ENCODE measurements at regions not wholly inside any gene's neighbourhood (a gene's known extent, or its start where the extent isn't known, plus 50 kb on each side); places are given as distances from the start of the nearest gene placed in this dataset.

GRCh38 chr13:73961181-73961580 lies 173.0 kb downstream of the KLF12 start:
- Mint-ChIP-seq H3K9me3 (peaks cover 0 to 7% (median 2%) of the 10 kb centered on the region in 11 donors), H3K27ac (peak overlapping the region in 2 of 9 donors; percentile 49 to 67), H3K27me3 (no peaks in the 10 kb centered on the region), H3K36me3 (peaks cover 14 to 37% (median 20%) of the 10 kb centered on the region in 5 donors), H3K4me3 (peak overlapping the region in 3 of 10 donors; percentile 15 to 53 (median 39)), H3K4me1 (peaks cover 11 to 71% (median 59%) of the 10 kb centered on the region in 7 donors)
- Histone ChIP-seq H3K36me3 (ENCODE audit: control insufficient read depth in 2 of 3, insufficient read depth in 3 of 3, low read length in 3 of 3) (no peaks in the 10 kb centered on the region), H3K27me3 (ENCODE audit: control insufficient read depth in 2 of 2, insufficient read depth in 2 of 2, low read length in 2 of 2) (no peaks in the 10 kb centered on the region), H3K4me3 (ENCODE audit: low read length) (no peak overlapping the region), H3K9me3 (ENCODE audit: control insufficient read depth in 2 of 3, low read length in 3 of 3) (no peaks in the 10 kb centered on the region), H3K4me1 (ENCODE audit: control insufficient read depth in 2 of 2, insufficient read depth in 2 of 2, low read length in 2 of 2) (no peaks in the 10 kb centered on the region), H3K27ac (ENCODE audit: low read depth, low read length) (no peak overlapping the region)
- no peak for DNase-seq
- ATAC-seq, result no peak
- POLR2A ChIA-PET, result no interaction called here
- intact Hi-C loops (cut with micrococcal nuclease), result no loop called here
- CTCF ChIA-PET, result interaction anchor here (2.1 kb wide), 1 partner anchor 9 kb away, joined by 5 read pairs; no protein-coding TSS in a partner anchor

DNA sequence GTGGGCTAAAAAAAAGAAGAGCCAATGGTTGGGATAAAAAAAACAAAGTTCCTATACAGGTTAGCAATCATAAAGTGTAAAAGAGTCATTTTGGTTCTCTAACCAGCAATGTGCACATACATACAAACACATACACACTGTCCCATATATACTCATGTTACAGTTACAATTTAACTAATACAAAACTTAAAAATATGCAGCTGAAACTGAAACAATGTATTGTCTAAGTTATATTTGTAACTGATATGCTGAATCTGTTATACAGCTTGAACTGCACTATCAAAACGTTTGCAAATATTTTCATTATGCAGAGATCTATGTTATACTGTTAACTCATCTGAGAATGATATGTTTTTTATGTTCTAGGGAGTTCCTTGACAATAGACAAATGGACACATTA lies 173.7 kb downstream of the KLF12 start:
- Histone ChIP-seq H3K27ac (ENCODE audit: low read depth, low read length) (no peak overlapping the region), H3K36me3 (ENCODE audit: control insufficient read depth in 2 of 3, insufficient read depth in 3 of 3, low read length in 3 of 3) (no peaks in the 10 kb centered on the region), H3K4me3 (ENCODE audit: low read length) (no peak overlapping the region), H3K27me3 (ENCODE audit: control insufficient read depth in 2 of 2, insufficient read depth in 2 of 2, low read length in 2 of 2) (no peaks in the 10 kb centered on the region), H3K4me1 (ENCODE audit: control insufficient read depth in 2 of 2, insufficient read depth in 2 of 2, low read length in 2 of 2) (no peaks in the 10 kb centered on the region), H3K9me3 (ENCODE audit: control insufficient read depth in 2 of 3, low read length in 3 of 3) (no peaks in the 10 kb centered on the region)
- peaks cover 11 to 71% (median 59%) of the 10 kb centered on the region in 7 donors for H3K4me1 Mint-ChIP-seq
- DNase-seq (no peak), ATAC-seq (no peak)
- intact Hi-C loops (cut with micrococcal nuclease), result loop anchor here in 1 of 2 donors (1.0 kb wide), 1 partner anchor 9 kb away; no protein-coding TSS in a partner anchor
- H3K4me3 Mint-ChIP-seq, result no peak overlapping the region
- H3K9me3 Mint-ChIP-seq, result peaks cover 0 to 7% (median 2%) of the 10 kb centered on the region in 11 donors
- ChIA-PET POLR2A (interaction anchor here (1.0 kb wide), 1 partner anchor 24 kb away, joined by 3 read pairs; no protein-coding TSS in a partner anchor), CTCF (interaction anchor here (0.6 to 2.1 kb wide), 2 partner anchors 9 to 1703 kb away, joined by 3 to 5 read pairs; no protein-coding TSS in a partner anchor)
- H3K36me3 Mint-ChIP-seq, result peaks cover 14 to 33% (median 20%) of the 10 kb centered on the region in 5 donors
- H3K27ac Mint-ChIP-seq, result no peak overlapping the region
- no peaks in the 10 kb centered on the region for H3K27me3 Mint-ChIP-seq

- H3K4me3 Mint-ChIP-seq, result no peak overlapping the region
- ATAC-seq (no peak), DNase-seq (no peak)
- H3K9me3 Mint-ChIP-seq, result peaks cover 0 to 7% (median 2%) of the 10 kb centered on the region in 11 donors
- Histone ChIP-seq H3K9me3 (ENCODE audit: control insufficient read depth in 2 of 3, low read length in 3 of 3) (no peaks in the 10 kb centered on the region), H3K27ac (ENCODE audit: low read depth, low read length) (no peak overlapping the region), H3K27me3 (ENCODE audit: control insufficient read depth in 2 of 2, insufficient read depth in 2 of 2, low read length in 2 of 2) (no peaks in the 10 kb centered on the region), H3K4me3 (ENCODE audit: low read length) (no peak overlapping the region), H3K4me1 (ENCODE audit: control insufficient read depth in 2 of 2, insufficient read depth in 2 of 2, low read length in 2 of 2) (peaks cover 0 to 8% of the 10 kb centered on the region in 2 donors), H3K36me3 (ENCODE audit: control insufficient read depth in 2 of 3, insufficient read depth in 3 of 3, low read length in 3 of 3) (no peaks in the 10 kb centered on the region)
- H3K36me3 Mint-ChIP-seq, result peaks cover 12 to 21% (median 20%) of the 10 kb centered on the region in 5 donors
- POLR2A ChIA-PET, result no interaction called here
- H3K4me1 Mint-ChIP-seq, result peaks cover 8 to 71% (median 56%) of the 10 kb centered on the region in 7 donors
- intact Hi-C loops (cut with micrococcal nuclease), result no loop called here
- CTCF ChIA-PET, result no interaction called here
- H3K27me3 Mint-ChIP-seq, result no peaks in the 10 kb centered on the region
- peak overlapping the region in 1 of 9 donors; percentile 53 for H3K27ac Mint-ChIP-seq
Observed at GRCh38 chr13:73958657-73959397, 175.4 kb downstream of the KLF12 start.

DNA sequence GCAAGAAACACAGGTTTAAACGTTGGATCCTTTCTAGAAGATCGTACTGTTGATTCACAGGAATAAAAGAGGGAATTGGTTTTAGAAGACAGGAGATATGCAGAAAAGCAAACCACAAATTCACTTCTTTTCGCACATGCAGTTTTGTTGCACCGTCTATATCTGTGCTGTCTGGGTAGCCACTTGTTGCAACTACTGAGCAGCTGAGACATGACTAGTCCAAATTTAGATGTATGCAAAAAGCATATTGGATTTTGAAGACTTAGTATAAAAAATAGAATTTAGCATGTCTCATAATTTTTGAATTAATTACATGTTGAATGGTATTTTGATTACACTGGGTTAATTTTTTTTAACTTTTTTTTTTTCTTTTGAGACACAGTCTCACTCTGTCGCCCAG lies 176.3 kb downstream of the KLF12 start:
- DNase-seq (no peak), ATAC-seq (no peak)
- POLR2A ChIA-PET, result no interaction called here
- Mint-ChIP-seq H3K9me3 (peaks cover 0 to 7% (median 2%) of the 10 kb centered on the region in 11 donors), H3K36me3 (peaks cover 11 to 20% (median 19%) of the 10 kb centered on the region in 5 donors), H3K27ac (no peak overlapping the region), H3K4me3 (no peak overlapping the region), H3K27me3 (no peaks in the 10 kb centered on the region), H3K4me1 (peaks cover 8 to 80% (median 63%) of the 10 kb centered on the region in 7 donors)
- H3K27me3 ChIP-seq (ENCODE audit: control insufficient read depth in 2 of 2, insufficient read depth in 2 of 2, low read length in 2 of 2), result no peaks in the 10 kb centered on the region
- H3K27ac ChIP-seq (ENCODE audit: low read depth, low read length), result no peak overlapping the region
- no peak overlapping the region for H3K4me3 ChIP-seq (ENCODE audit: low read length)
- H3K9me3 ChIP-seq (ENCODE audit: control insufficient read depth in 2 of 3, low read length in 3 of 3), result no peaks in the 10 kb centered on the region
- CTCF ChIA-PET, result no interaction called here
- no peaks in the 10 kb centered on the region for H3K36me3 ChIP-seq (ENCODE audit: control insufficient read depth in 2 of 3, insufficient read depth in 3 of 3, low read length in 3 of 3)
- intact Hi-C loops (cut with micrococcal nuclease), result no loop called here
- H3K4me1 ChIP-seq (ENCODE audit: control insufficient read depth in 2 of 2, insufficient read depth in 2 of 2, low read length in 2 of 2), result peaks cover 0 to 8% of the 10 kb centered on the region in 2 donors

DNA sequence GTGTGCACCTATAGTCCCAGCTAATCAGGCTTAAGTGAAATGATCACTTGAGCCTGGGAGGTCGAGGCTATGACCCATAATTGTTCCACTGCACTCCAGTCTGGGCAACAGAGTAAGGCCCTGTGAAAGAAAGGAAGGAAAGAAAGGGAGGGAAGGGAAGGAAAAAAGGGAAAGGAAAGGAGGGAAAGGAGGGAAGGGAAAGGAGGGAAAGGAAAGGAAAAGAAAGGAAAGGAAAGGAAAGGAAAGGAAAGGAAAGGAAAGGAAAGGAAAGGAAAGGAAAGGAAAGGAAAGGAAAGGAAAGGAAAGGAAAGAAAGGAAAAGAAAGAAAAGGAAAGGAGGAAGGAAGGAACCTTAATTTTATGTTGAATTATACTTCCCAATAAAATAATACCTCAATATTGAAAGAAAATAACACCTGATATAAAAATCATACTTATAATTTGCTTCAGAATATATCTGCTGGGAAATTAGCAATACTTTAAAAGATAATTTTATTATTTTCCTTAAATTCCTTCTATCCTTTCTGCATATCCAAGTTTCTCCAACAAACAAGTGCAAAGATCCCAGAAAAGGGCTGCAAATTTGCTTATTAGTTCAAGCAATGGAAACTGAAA lies 177.3 kb downstream of the KLF12 start:
- Mint-ChIP-seq H3K27me3 (no peaks in the 10 kb centered on the region), H3K9me3 (peaks cover 0 to 4% (median 0%) of the 10 kb centered on the region in 11 donors), H3K4me3 (peak overlapping the region in 1 of 10 donors; percentile 31), H3K4me1 (peaks cover 17 to 83% (median 65%) of the 10 kb centered on the region in 7 donors), H3K36me3 (peaks cover 6 to 21% (median 13%) of the 10 kb centered on the region in 5 donors), H3K27ac (peak overlapping the region in 3 of 9 donors; percentile 25 to 74 (median 70))
- ChIA-PET CTCF (no interaction called here), POLR2A (no interaction called here)
- H3K27ac ChIP-seq (ENCODE audit: low read depth, low read length), result no peak overlapping the region
- H3K9me3 ChIP-seq (ENCODE audit: control insufficient read depth in 2 of 3, low read length in 3 of 3), result no peaks in the 10 kb centered on the region
- ATAC-seq (no peak), DNase-seq (no peak)
- no peaks in the 10 kb centered on the region for H3K36me3 ChIP-seq (ENCODE audit: control insufficient read depth in 2 of 3, insufficient read depth in 3 of 3, low read length in 3 of 3)
- H3K27me3 ChIP-seq (ENCODE audit: control insufficient read depth in 2 of 2, insufficient read depth in 2 of 2, low read length in 2 of 2), result no peaks in the 10 kb centered on the region
- H3K4me1 ChIP-seq (ENCODE audit: control insufficient read depth in 2 of 2, insufficient read depth in 2 of 2, low read length in 2 of 2), result peaks cover 0 to 13% of the 10 kb centered on the region in 2 donors
- H3K4me3 ChIP-seq (ENCODE audit: low read length), result no peak overlapping the region
- intact Hi-C loops (cut with micrococcal nuclease), result no loop called here

- H3K27ac Mint-ChIP-seq, result peak overlapping the region in 7 of 9 donors; percentile 20 to 70 (median 36)
- POLR2A ChIA-PET, result no interaction called here
Observed at GRCh38 chr13:73955977-73956500, 178.2 kb downstream of the KLF12 start.

More at GRCh38 chr13:73955977-73956500, 178.2 kb downstream of the KLF12 start:
- ATAC-seq (no peak), DNase-seq (no peak)
- Histone ChIP-seq H3K4me1 (ENCODE audit: control insufficient read depth in 2 of 2, insufficient read depth in 2 of 2, low read length in 2 of 2) (peaks cover 0 to 13% of the 10 kb centered on the region in 2 donors), H3K27ac (ENCODE audit: low read depth, low read length) (no peak overlapping the region), H3K27me3 (ENCODE audit: control insufficient read depth in 2 of 2, insufficient read depth in 2 of 2, low read length in 2 of 2) (no peaks in the 10 kb centered on the region), H3K36me3 (ENCODE audit: control insufficient read depth in 2 of 3, insufficient read depth in 3 of 3, low read length in 3 of 3) (no peaks in the 10 kb centered on the region), H3K9me3 (ENCODE audit: control insufficient read depth in 2 of 3, low read length in 3 of 3) (no peaks in the 10 kb centered on the region), H3K4me3 (ENCODE audit: low read length) (no peak overlapping the region)
- H3K4me1 Mint-ChIP-seq, result peaks cover 11 to 83% (median 65%) of the 10 kb centered on the region in 7 donors
- H3K9me3 Mint-ChIP-seq, result no peaks in the 10 kb centered on the region
- CTCF ChIA-PET, result no interaction called here
- H3K27me3 Mint-ChIP-seq, result no peaks in the 10 kb centered on the region
- H3K36me3 Mint-ChIP-seq, result peaks cover under 1 to 16% (median 5%) of the 10 kb centered on the region in 5 donors
- intact Hi-C loops (cut with micrococcal nuclease), result loop anchor here in 1 of 2 donors (2.0 kb wide), 1 partner anchor 15 kb away; no protein-coding TSS in a partner anchor
- H3K4me3 Mint-ChIP-seq, result peak overlapping the region in 2 of 10 donors; percentile 7 to 30

Data from naive thymus-derived CD4-positive, alpha-beta T cell (primary cell).